ENCODE measurements at regions not wholly inside any gene's neighbourhood (a gene's known extent, or its start where the extent isn't known, plus 50 kb on each side); places are given as distances from the start of the nearest gene placed in this dataset.

GRCh38 chr4:112060212-112060611, 85.0 kb upstream of the FAM241A start:
- Histone ChIP-seq H3K9me3 (ENCODE audit: control insufficient read depth, low read depth, low read length) (no peaks in the 10 kb centered on the region), H3K4me1 (ENCODE audit: control insufficient read depth, extremely low read depth, insufficient read depth, low read length) (peaks cover 3% of the 10 kb centered on the region), H3K79me2 (ENCODE audit: control insufficient read depth, insufficient read depth, low read length) (no peaks in the 10 kb centered on the region), H3K36me3 (ENCODE audit: control insufficient read depth in 2 of 2, extremely low read depth in 1 of 2, insufficient read depth in 2 of 2, low read length in 2 of 2) (no peaks in the 10 kb centered on the region), H3K4me3 (ENCODE audit: control insufficient read depth in 2 of 3, extremely low read depth in 1 of 3, insufficient read depth in 2 of 3, low read depth in 1 of 3, low read length in 3 of 3) (no peak overlapping the region), H3K4me2 (ENCODE audit: control insufficient read depth, extremely low read depth, insufficient read depth, low read depth, low read length) (no peak overlapping the region), H4K20me1 (ENCODE audit: control insufficient read depth, extremely low read depth, insufficient read depth, low read length) (no peaks in the 10 kb centered on the region), H3K9me1 (ENCODE audit: control insufficient read depth, extremely low read depth, insufficient read depth, low read length) (no peaks in the 10 kb centered on the region), H2AFZ (ENCODE audit: control insufficient read depth, low read length) (no peak overlapping the region), H3K27ac (ENCODE audit: control insufficient read depth, insufficient read depth, low read length) (no peak overlapping the region), H3K9ac (ENCODE audit: control insufficient read depth, extremely low read depth, insufficient read depth, low read length) (no peak overlapping the region), H3K27me3 (ENCODE audit: control insufficient read depth, extremely low read depth, insufficient read depth, low read length) (no peaks in the 10 kb centered on the region)
- FAIRE-seq (no peak), DNase-seq (ENCODE audit: low read depth, low spot score) (no peak)
- TF ChIP-seq EZH2 (IDR thresholded peaks at IDR 0.05; ENCODE audit: low read length) (no peak), CTCF (optimal IDR thresholded peaks at IDR 0.05 in 1 of 3, IDR thresholded peaks at IDR 0.05 in 1 of 3, conservative IDR thresholded peaks at IDR 0.05 in 1 of 3; ENCODE audit: extremely low read depth in 1 of 3, insufficient read depth in 2 of 3, low read length in 3 of 3) (peak; percentile 4 to 56 (median 48))
- dilution Hi-C loops (cut with MboI; ENCODE audit: extremely low pct_ligation_motif_present, low sequenced_read_pairs): no loop called here

- Histone ChIP-seq H4K20me1 (ENCODE audit: control insufficient read depth, extremely low read depth, insufficient read depth, low read length) (no peaks in the 10 kb centered on the region), H3K4me1 (ENCODE audit: control insufficient read depth, extremely low read depth, insufficient read depth, low read length) (peaks cover 3% of the 10 kb centered on the region), H3K4me2 (ENCODE audit: control insufficient read depth, extremely low read depth, insufficient read depth, low read depth, low read length) (no peak overlapping the region), H3K27me3 (ENCODE audit: control insufficient read depth, extremely low read depth, insufficient read depth, low read length) (no peaks in the 10 kb centered on the region), H3K9ac (ENCODE audit: control insufficient read depth, extremely low read depth, insufficient read depth, low read length) (no peak overlapping the region), H3K9me1 (ENCODE audit: control insufficient read depth, extremely low read depth, insufficient read depth, low read length) (no peaks in the 10 kb centered on the region), H3K4me3 (ENCODE audit: control insufficient read depth in 2 of 3, extremely low read depth in 1 of 3, insufficient read depth in 2 of 3, low read depth in 1 of 3, low read length in 3 of 3) (no peak overlapping the region), H3K27ac (ENCODE audit: control insufficient read depth, insufficient read depth, low read length) (no peak overlapping the region), H2AFZ (ENCODE audit: control insufficient read depth, low read length) (no peak overlapping the region), H3K36me3 (ENCODE audit: control insufficient read depth in 2 of 2, extremely low read depth in 1 of 2, insufficient read depth in 2 of 2, low read length in 2 of 2) (no peaks in the 10 kb centered on the region), H3K9me3 (ENCODE audit: control insufficient read depth, low read depth, low read length) (no peaks in the 10 kb centered on the region), H3K79me2 (ENCODE audit: control insufficient read depth, insufficient read depth, low read length) (no peaks in the 10 kb centered on the region)
- FAIRE-seq (no peak), DNase-seq (ENCODE audit: low read depth, low spot score) (no peak)
- dilution Hi-C loops (cut with MboI; ENCODE audit: extremely low pct_ligation_motif_present, low sequenced_read_pairs): no loop called here
- TF ChIP-seq EZH2 (IDR thresholded peaks at IDR 0.05; ENCODE audit: low read length) (no peak), CTCF (optimal IDR thresholded peaks at IDR 0.05 in 1 of 3, IDR thresholded peaks at IDR 0.05 in 1 of 3, conservative IDR thresholded peaks at IDR 0.05 in 1 of 3; ENCODE audit: extremely low read depth in 1 of 3, insufficient read depth in 2 of 3, low read length in 3 of 3) (no peak)
Observed at GRCh38 chr4:112061207-112061817, 83.9 kb upstream of the FAM241A start.

All from keratinocyte (primary cell).